KOPT-K1 (cell line): ENCODE measurements at regions not wholly inside any gene's neighbourhood (a gene's known extent, or its start where the extent isn't known, plus 50 kb on each side); places are given as distances from the start of the nearest gene placed in this dataset.

Experiments used
- H3K27ac ChIP-seq: fragments of 200-600 bp; sonication (generic); 2 replicates; pipeline ENCODE4 v1.5.1; 2016; ENCODE audit warnings: antibody characterized with exemption, mild to moderate bottlenecking, low read depth, low read length; ENCODE audit not compliant: poor library complexity, severe bottlenecking
- H3K36me3 ChIP-seq: fragments of 200-600 bp; sonication (generic); 2 replicates; pipeline ENCODE4 v1.5.1; 2017; ENCODE audit warnings: antibody characterized with exemption, mild to moderate bottlenecking, low read length, moderate library complexity; ENCODE audit not compliant: insufficient read depth
- H3K9me3 ChIP-seq: fragments of 200-600 bp; sonication (generic); 2 replicates; pipeline ENCODE4 v1.5.1; 2017; ENCODE audit warnings: antibody characterized with exemption, low read length, mild to moderate bottlenecking; ENCODE audit not compliant: insufficient read depth, poor library complexity, severe bottlenecking

DNA sequence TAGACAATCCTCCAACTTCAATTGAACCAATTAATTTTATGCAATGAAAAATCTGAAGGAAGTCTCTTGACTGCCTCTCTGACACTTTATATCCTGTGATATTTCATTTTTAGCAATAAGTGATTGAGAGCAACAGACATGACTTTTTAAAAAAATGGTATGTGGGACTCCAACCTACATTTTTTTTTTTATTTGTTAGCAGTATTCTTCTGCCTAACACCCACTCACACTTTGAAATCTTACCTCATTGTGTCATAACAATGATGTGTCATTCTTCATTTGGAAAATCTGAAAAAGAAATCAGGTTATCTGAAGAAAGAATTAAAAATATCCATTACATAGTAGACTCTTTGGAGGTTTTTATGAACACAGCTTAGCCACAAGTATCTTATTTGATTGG, 541.3 kb upstream of the KCNMB2 start:
- H3K9me3 ChIP-seq = no peaks in the 10 kb centered on the region
- H3K36me3 ChIP-seq = no peaks in the 10 kb centered on the region
- H3K27ac ChIP-seq = no peak overlapping the region

DNA sequence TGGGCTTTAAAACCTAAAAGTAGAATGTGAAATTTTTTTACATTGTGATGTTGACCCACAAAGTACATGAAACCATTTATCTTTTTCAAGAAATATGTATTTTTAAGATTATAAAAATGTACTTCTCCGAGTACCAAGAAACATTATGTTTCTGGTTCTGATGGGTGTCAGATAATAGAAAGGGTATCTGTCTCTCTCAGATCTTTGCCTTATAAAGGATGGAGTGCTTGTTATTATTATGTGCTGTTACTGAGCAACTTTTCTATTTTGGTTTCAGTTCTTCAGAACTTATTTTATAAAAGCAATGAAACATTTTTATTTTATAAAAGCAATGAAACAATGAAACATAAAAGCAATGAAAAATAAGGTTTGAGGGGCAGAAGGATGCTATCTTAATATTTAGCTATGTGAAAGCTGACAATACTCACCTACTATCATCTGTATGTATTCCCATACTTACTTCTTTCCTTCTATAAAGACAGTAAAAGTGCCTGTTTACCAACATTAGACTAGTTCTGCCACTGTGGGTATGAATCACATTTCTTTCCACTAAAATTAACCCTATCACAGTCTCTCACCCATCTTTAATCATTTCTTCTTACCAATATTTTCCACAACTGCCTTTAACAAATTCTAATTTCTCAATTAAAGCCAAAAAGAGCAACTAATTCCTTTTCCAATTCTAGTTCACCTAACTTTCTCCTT, 540.7 kb upstream of the KCNMB2 start:
- H3K27ac ChIP-seq = no peak overlapping the region
- H3K36me3 ChIP-seq = no peaks in the 10 kb centered on the region
- H3K9me3 ChIP-seq = no peaks in the 10 kb centered on the region

DNA sequence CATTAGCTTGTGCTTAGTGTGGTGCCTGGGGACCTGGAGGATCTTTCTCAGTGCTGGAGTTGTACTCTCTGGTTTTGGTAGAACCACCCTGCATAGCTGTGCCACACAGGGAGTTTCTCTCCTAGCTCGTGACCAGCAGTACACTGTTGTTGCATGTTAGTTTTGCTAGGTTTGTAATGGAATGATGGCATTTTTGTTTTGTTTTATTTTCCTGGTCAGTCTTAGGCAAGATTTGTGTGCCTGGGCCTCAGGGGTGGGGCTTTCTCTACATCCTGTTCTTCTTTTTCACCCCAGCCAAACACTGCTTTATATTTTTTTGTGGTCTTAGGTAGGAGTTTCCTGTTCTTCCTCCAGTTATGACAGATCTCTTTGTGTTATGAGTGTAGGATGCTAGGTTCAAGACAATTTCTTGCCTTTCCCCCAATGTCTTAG, 534.5 kb upstream of the KCNMB2 start:
- Histone ChIP-seq H3K27ac (no peak overlapping the region), H3K9me3 (no peaks in the 10 kb centered on the region), H3K36me3 (no peaks in the 10 kb centered on the region)

DNA sequence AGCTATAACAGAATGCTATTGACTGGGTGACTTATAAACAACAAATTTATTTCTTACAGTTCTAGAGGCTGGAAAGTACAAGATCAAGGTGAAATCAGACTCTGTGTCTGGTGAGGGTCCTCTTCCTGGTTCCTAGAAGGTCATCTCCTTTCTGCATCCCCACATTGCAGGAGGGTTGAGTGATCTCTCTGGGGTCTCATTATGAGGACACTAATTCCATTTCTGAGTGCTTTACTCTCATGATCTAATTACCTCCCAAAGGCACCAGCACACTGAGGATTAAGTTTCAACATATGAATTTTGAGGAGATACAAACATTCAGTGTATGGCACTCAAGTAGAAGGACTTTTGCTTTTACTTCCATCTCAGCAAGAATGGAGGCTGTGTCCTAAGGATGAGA, 534.1 kb upstream of the KCNMB2 start:
- Histone ChIP-seq H3K36me3 (no peaks in the 10 kb centered on the region), H3K27ac (no peak overlapping the region), H3K9me3 (no peaks in the 10 kb centered on the region)

DNA sequence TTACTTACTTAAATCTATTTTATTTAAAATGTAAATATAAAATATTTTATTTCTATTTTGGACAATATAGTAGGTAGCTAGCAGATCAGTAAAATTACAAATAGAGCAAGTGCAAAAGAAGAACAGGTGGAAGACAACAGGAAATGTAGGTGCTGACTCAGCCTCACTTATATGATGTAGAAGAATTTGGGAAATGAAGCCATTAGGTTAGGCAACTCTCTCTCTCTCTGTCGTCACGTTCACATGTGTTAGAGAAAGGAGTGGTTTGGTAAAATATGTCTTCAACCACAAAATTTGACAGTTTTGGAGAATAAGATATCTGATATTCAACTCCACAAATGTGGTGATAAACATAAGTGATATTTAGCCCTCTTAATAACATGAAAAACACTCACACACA, 532.5 kb upstream of the KCNMB2 start:
- Histone ChIP-seq H3K27ac (no peak overlapping the region), H3K9me3 (no peaks in the 10 kb centered on the region), H3K36me3 (no peaks in the 10 kb centered on the region)

DNA sequence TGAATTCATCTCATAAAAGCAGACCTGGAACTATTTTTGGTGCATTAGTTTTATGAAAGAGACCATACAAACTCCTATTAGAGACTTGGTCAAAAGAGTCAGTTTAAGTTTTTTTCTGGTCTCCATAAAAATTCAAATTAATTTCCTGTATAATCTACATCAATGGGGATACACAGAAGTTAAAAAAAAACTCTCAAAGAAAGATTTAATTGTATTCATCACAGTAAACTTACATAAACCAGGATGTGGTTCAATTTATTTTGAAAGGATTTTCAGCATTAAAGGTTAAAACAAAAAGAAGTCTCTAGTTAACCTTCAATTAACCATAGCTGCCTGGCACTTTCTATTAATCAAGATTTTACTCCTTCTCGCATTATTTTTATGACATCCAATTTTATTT, 530.3 kb upstream of the KCNMB2 start:
- Histone ChIP-seq H3K27ac (no peak overlapping the region), H3K36me3 (no peaks in the 10 kb centered on the region), H3K9me3 (no peaks in the 10 kb centered on the region)

DNA sequence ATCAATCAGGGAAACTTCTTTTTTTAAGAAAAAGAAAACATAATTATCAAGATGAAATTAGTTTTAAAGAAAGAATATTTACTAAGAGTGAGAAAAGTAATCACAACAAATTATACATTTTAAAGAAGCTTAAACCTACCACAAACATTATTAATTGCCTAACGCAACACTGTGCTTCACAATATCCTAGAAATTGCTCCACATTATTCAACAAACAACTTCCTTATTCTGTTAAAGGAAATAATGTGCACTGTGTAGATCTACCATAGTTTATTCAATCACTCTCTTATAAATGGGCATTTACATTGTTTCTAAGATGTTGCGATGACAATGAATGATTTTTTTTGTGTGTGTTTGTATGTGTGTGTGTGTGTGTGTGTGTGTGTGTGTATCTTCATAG, 525.9 kb upstream of the KCNMB2 start:
- H3K9me3 ChIP-seq = no peaks in the 10 kb centered on the region
- H3K27ac ChIP-seq = no peak overlapping the region
- no peaks in the 10 kb centered on the region for H3K36me3 ChIP-seq

DNA sequence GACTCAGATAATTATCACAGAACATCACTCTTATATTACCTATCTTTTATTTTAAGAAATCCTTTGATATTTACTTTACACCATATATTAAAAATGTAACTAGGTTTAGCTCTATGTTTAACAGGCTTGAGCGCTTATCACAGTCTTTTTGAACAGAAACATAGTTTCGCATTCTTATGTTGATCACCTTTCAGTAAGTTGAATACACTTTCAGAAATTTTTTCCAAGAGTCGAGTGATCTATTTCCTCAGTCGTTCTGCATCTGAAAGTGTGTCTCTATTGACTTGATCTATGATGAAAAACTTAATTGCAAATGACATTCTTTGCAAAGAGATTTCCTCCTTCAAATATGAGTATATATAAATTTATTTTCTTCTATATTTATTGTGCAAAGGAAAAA, 516.6 kb upstream of the KCNMB2 start:
- Histone ChIP-seq H3K36me3 (no peaks in the 10 kb centered on the region), H3K27ac (no peak overlapping the region), H3K9me3 (no peaks in the 10 kb centered on the region)

DNA sequence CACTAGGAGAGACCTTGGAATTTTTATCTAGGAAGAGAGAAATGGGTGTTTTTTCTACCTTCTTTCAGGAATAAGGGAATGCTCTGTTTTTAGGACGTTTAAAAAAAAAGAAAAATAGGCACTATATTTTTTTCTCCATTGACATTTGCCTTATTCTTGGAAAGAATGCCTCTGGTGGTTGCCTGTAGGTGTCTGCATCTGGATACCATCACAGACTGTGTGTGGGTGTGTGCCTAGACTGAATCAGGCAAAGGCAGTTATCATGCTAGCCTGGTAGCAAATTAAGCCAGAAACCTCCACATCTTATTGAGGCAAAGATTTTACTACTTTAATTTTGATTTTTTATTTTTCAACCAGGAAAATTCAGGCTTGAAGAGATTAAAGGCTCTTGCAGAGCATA, 513.6 kb upstream of the KCNMB2 start:
- Histone ChIP-seq H3K36me3 (no peaks in the 10 kb centered on the region), H3K9me3 (no peaks in the 10 kb centered on the region), H3K27ac (no peak overlapping the region)

DNA sequence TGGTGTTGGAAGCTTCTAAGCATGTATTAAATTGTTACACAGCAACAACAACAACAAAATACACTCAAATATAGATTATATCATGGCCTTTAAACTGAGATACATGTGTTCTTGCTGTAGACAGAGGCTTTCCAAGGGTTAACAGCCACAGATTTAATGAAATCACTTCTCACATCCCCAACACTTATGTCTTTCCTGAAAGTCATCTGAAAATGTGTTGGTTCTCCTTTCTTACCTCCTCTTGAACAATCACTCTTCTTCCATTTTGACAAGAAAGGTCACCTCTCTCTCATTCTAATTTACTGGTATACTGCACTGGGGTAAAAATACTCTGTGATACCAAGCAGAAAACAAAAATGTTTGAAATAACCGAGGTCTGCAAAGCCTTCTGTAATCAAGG, 507.3 kb upstream of the KCNMB2 start:
- Histone ChIP-seq H3K27ac (no peak overlapping the region), H3K9me3 (no peaks in the 10 kb centered on the region), H3K36me3 (no peaks in the 10 kb centered on the region)

DNA sequence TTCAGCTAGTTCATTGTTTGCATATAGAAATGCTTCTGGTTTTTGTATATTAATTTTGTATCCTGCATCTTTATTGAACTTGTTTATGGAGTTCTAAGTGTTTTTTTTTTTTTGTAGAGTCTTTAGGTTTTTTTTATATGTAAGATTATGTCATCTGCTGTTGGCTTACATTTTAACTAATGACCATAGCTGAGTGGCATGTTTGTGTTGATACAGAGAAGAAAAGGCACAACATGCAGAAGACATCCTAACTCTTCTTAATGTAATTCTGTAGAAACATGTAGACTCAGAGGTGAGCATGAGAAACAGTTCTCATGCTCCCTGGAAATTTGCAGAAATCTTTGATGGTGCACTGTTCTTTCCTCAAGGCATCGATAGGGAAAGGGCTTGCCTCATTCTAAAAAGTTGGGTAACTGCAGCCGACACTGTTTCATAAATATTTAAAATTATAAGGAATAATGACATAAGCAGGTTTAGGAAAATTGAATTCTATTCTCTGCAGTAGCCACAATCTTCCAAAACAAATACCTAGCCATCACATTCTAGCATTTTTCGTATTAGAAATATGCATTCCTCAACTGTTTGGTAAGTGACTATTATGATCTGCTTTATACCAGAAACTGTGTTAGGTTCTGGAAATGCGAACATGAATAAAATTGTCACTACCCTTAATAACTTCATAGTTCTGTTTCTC, 499.6 kb upstream of the KCNMB2 start:
- H3K36me3 ChIP-seq = no peaks in the 10 kb centered on the region
- H3K27ac ChIP-seq = no peak overlapping the region
- H3K9me3 ChIP-seq = no peaks in the 10 kb centered on the region

DNA sequence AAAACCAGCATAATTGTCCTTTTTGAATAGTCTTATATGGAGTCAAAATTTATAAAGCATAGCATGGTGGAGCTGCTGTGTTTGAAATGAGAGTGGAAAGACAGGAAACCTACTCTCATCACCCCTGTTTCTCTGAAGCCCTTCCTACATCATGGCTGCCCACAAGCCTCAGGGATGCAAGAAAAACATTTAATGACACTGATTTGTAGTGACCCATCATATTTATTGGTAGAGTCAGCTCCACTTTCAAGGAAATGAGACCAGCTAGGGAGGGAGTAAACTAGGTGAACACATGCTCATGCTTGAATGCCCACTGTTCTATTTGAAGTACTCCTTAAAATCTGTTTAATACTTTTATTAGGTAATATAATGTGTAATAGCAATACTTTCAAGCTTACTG, 494.3 kb upstream of the KCNMB2 start:
- Histone ChIP-seq H3K36me3 (no peaks in the 10 kb centered on the region), H3K27ac (no peak overlapping the region), H3K9me3 (no peaks in the 10 kb centered on the region)

DNA sequence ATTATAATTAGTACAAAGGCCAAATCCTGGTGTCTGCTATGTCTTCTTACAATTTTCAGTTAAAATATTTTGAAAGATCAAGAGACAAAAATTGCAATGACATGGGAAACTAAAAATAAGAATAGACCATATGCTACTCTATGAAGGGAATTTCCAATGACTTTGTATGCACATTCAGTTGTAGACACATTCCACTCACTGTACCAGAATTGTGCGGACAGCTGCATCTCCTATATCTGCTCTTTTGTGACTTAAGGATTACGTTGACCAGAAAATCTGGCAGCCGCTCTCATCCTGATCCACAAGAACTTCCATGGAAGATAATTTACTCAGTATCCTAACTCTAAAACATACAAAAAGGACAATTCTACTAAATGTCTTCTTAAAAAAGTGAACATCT, 493.9 kb upstream of the KCNMB2 start:
- Histone ChIP-seq H3K9me3 (no peaks in the 10 kb centered on the region), H3K27ac (no peak overlapping the region), H3K36me3 (no peaks in the 10 kb centered on the region)

DNA sequence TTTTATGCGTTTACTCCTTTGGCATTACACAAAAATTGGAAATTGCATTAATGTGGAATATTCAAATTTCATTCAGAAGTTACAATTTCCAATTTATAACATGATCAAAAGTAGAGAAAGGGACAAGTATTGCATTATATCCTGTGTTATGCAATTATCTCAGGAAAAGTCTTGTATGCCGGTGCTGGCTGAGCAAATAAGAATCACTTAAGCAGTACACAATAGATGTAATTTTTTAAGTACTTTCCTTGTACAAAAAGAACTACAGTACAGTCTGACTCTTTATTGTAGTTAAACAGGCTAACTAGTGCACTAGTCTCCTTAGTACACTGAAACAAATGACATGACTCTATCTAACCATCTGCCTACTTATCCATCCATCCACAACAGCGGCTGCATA, 493.2 kb upstream of the KCNMB2 start:
- H3K36me3 ChIP-seq = no peaks in the 10 kb centered on the region
- H3K9me3 ChIP-seq = no peaks in the 10 kb centered on the region
- no peak overlapping the region for H3K27ac ChIP-seq

DNA sequence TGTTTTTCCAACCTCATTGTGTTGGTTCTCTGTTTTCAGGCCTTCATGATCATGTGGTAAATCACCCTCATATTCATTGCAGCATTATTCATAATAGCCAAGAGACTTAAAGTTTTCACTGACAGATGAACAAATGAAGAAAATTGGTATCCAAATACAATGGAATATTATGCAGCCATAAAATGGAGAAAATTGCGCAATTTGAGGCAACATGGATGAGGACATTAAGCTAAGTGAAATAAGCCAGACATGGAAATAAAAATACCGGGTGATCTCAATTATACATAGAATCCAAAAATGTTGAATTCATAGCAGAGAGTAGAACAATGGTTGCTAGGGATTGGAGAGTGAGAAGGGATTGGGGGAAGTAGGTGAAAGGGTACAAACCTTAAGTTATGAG, 491.9 kb upstream of the KCNMB2 start:
- H3K9me3 ChIP-seq = no peaks in the 10 kb centered on the region
- no peaks in the 10 kb centered on the region for H3K36me3 ChIP-seq
- no peak overlapping the region for H3K27ac ChIP-seq

DNA sequence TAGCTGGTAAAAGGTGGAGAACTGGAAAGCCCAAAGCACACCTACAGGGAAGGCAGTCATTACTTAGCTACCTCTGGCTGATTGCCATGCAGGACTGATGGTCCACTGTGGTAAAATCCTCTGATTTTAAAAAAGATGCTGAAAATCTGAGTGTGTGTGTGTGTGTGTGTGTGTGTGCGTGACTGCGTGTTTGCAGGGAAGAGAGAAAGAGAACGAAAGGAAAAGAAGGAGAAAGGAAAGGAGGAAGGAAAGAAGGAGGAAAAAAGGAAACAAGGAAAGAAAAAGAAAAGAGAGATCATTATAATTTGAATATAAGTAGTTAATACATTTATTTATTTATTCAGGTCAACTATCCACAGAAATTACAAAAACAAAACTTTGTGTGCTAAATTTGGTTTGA, 488.7 kb upstream of the KCNMB2 start:
- Histone ChIP-seq H3K9me3 (no peaks in the 10 kb centered on the region), H3K36me3 (no peaks in the 10 kb centered on the region)

More for the DNA sequence above, 488.7 kb upstream of the KCNMB2 start:
- H3K27ac ChIP-seq = no peak overlapping the region
